Mammary epithelial cell (primary cell): ENCODE measurements at regions not wholly inside any gene's neighbourhood (a gene's known extent, or its start where the extent isn't known, plus 50 kb on each side); places are given as distances from the start of the nearest gene placed in this dataset.
"Not testable (repeated sequence)": the region's sequence is repeated elsewhere in the genome, so short reads cannot be mapped to it uniquely, and the experiment has no call there.

Experiments used
- CTCF ChIP-seq, 2 donors: IDR thresholded peaks in 1 of 2; conservative IDR thresholded peaks in 1 of 2; 2 replicates each; pipeline ENCODE4 v1.5.1; 2011 to 2012; ENCODE audit warnings: inconsistent platforms in 2 of 2, low read length in 2 of 2, mild to moderate bottlenecking in 2 of 2, control low read depth in 1 of 2, low read depth in 1 of 2; ENCODE audit not compliant: insufficient read depth in 1 of 2; ENCODE audit errors: extremely low read depth in 1 of 2
- EZH2 ChIP-seq: IDR thresholded peaks from 2 replicates; pipeline ENCODE4 v1.6.1; 2012; ENCODE audit warnings: low read length, inconsistent platforms, borderline replicate concordance

- not testable (repeated sequence) for TF ChIP-seq CTCF (conservative IDR thresholded peaks at IDR 0.05 in 1 of 2, IDR thresholded peaks at IDR 0.05 in 1 of 2; ENCODE audit: extremely low read depth in 1 of 2, insufficient read depth in 1 of 2, low read depth in 1 of 2, low read length in 2 of 2); EZH2
These were observed 71.9 kb upstream of the PRR23C start for GRCh38 chr3:139116631-139117030.
